Erythroblast (primary cell): ENCODE measurements at regions not wholly inside any gene's neighbourhood (a gene's known extent, or its start where the extent isn't known, plus 50 kb on each side); places are given as distances from the start of the nearest gene placed in this dataset.

Source experiments
- GATA1 ChIP-seq: IDR thresholded peaks from 2 replicates; pipeline ENCODE4 v1.6.1; 2011; ENCODE audit warnings: low read depth, mild to moderate bottlenecking, control low read depth, low read length, moderate library complexity
- POLR2A ChIP-seq: IDR thresholded peaks from 2 replicates; pipeline ENCODE4 v1.6.1; 2011; ENCODE audit warnings: mild to moderate bottlenecking, low read length

- TF ChIP-seq POLR2A (no peak), GATA1 (no peak)
Observed at GRCh38 chr6:47163536-47163935, 121.4 kb upstream of the ADGRF1 start.
